Muscle layer of duodenum (tissue), 2 donors: ENCODE measurements at regions not wholly inside any gene's neighbourhood (a gene's known extent, or its start where the extent isn't known, plus 50 kb on each side); places are given as distances from the start of the nearest gene placed in this dataset.

Experiments used
- H3K27ac ChIP-seq: one replicate; pipeline ENCODE4 v1.7.0; 2013; ENCODE audit warnings: mild to moderate bottlenecking, low read length
- H3K27me3 ChIP-seq: one replicate; pipeline ENCODE4 v1.7.0; 2013; ENCODE audit warnings: low read depth, mild to moderate bottlenecking, control low read depth, low read length
- H3K36me3 ChIP-seq, 2 donors: one replicate each; pipeline ENCODE4 v1.7.0; 2013; ENCODE audit warnings: low read length in 2 of 2, control low read depth in 1 of 2, mild to moderate bottlenecking in 1 of 2; ENCODE audit not compliant: insufficient read depth in 2 of 2, control insufficient read depth in 1 of 2
- H3K4me1 ChIP-seq, 2 donors: one replicate each; pipeline ENCODE4 v1.7.0; 2013; ENCODE audit warnings: low read length in 2 of 2, mild to moderate bottlenecking in 2 of 2, control low read depth in 1 of 2, moderate library complexity in 1 of 2; ENCODE audit not compliant: insufficient read depth in 2 of 2, control insufficient read depth in 1 of 2
- H3K4me3 ChIP-seq, 2 donors: one replicate each; pipeline ENCODE4 v1.7.0; 2013; ENCODE audit warnings: low read length in 2 of 2, low read depth in 1 of 2, mild to moderate bottlenecking in 1 of 2
- H3K9me3 ChIP-seq, 2 donors: one replicate each; pipeline ENCODE4 v1.7.0; 2013; ENCODE audit warnings: low read length in 2 of 2, control low read depth in 1 of 2, mild to moderate bottlenecking in 1 of 2; ENCODE audit not compliant: control insufficient read depth in 1 of 2
- donor health status: healthy.

- H3K36me3 ChIP-seq: no peaks in the 10 kb centered on the region
- H3K4me3 ChIP-seq: no peak overlapping the region
- no peaks in the 10 kb centered on the region for H3K27me3 ChIP-seq
- no peaks in the 10 kb centered on the region for H3K4me1 ChIP-seq
- no peak overlapping the region for H3K27ac ChIP-seq
- no peaks in the 10 kb centered on the region for H3K9me3 ChIP-seq
Observed at GRCh38 chr2:12127638-12128037, 381.2 kb downstream of the LPIN1 start.

GRCh38 chr2:12131975-12132374 is 385.5 kb downstream of the LPIN1 start:
- H3K27ac ChIP-seq: no peak overlapping the region
- H3K4me3 ChIP-seq: no peak overlapping the region
- no peaks in the 10 kb centered on the region for H3K9me3 ChIP-seq
- H3K27me3 ChIP-seq: no peaks in the 10 kb centered on the region
- H3K36me3 ChIP-seq: no peaks in the 10 kb centered on the region
- H3K4me1 ChIP-seq: no peaks in the 10 kb centered on the region

GRCh38 chr2:12141618-12142258 is 395.3 kb downstream of the LPIN1 start:
- no peaks in the 10 kb centered on the region for H3K27me3 ChIP-seq
- no peaks in the 10 kb centered on the region for H3K36me3 ChIP-seq
- H3K27ac ChIP-seq: no peak overlapping the region

GRCh38 chr2:12151716-12152115 is 405.3 kb downstream of the LPIN1 start:
- H3K27me3 ChIP-seq: no peaks in the 10 kb centered on the region
- no peak overlapping the region for H3K4me3 ChIP-seq
- no peaks in the 10 kb centered on the region for H3K9me3 ChIP-seq

More at GRCh38 chr2:12141618-12142258, 395.3 kb downstream of the LPIN1 start:
- no peaks in the 10 kb centered on the region for H3K4me1 ChIP-seq
- H3K4me3 ChIP-seq: no peak overlapping the region
- no peaks in the 10 kb centered on the region for H3K9me3 ChIP-seq

GRCh38 chr2:12152888-12153287 is 406.5 kb downstream of the LPIN1 start:
- no peaks in the 10 kb centered on the region for H3K36me3 ChIP-seq
- peaks cover 0 to 17% of the 10 kb centered on the region in 2 donors for H3K4me1 ChIP-seq
- H3K27ac ChIP-seq: no peak overlapping the region
- no peaks in the 10 kb centered on the region for H3K9me3 ChIP-seq
- no peaks in the 10 kb centered on the region for H3K27me3 ChIP-seq
- no peak overlapping the region for H3K4me3 ChIP-seq

More at GRCh38 chr2:12151716-12152115, 405.3 kb downstream of the LPIN1 start:
- Histone ChIP-seq H3K27ac (no peak overlapping the region), H3K36me3 (no peaks in the 10 kb centered on the region), H3K4me1 (peaks cover 0 to 14% of the 10 kb centered on the region in 2 donors)

- Histone ChIP-seq H3K27me3 (no peaks in the 10 kb centered on the region), H3K4me3 (no peak overlapping the region), H3K27ac (no peak overlapping the region), H3K4me1 (peaks cover 0 to 17% of the 10 kb centered on the region in 2 donors), H3K36me3 (no peaks in the 10 kb centered on the region), H3K9me3 (no peaks in the 10 kb centered on the region)
Observed at GRCh38 chr2:12155303-12156051, 409.0 kb downstream of the LPIN1 start.

- no peak overlapping the region for H3K4me3 ChIP-seq
- no peaks in the 10 kb centered on the region for H3K36me3 ChIP-seq
- no peaks in the 10 kb centered on the region for H3K27me3 ChIP-seq
- H3K4me1 ChIP-seq: peaks cover 0 to 17% of the 10 kb centered on the region in 2 donors
- H3K9me3 ChIP-seq: no peaks in the 10 kb centered on the region
- no peak overlapping the region for H3K27ac ChIP-seq
Observed at GRCh38 chr2:12156349-12156748, 409.9 kb downstream of the LPIN1 start.

- Histone ChIP-seq H3K9me3 (no peaks in the 10 kb centered on the region), H3K27me3 (no peaks in the 10 kb centered on the region), H3K36me3 (no peaks in the 10 kb centered on the region), H3K4me1 (peaks cover 0 to 5% of the 10 kb centered on the region in 2 donors), H3K27ac (no peak overlapping the region), H3K4me3 (no peak overlapping the region)
Observed at GRCh38 chr2:12161085-12161484, 414.7 kb downstream of the LPIN1 start.

GRCh38 chr2:12162269-12163247 is 416.1 kb downstream of the LPIN1 start:
- no peaks in the 10 kb centered on the region for H3K9me3 ChIP-seq
- H3K4me1 ChIP-seq: no peaks in the 10 kb centered on the region
- no peaks in the 10 kb centered on the region for H3K36me3 ChIP-seq
- no peak overlapping the region for H3K4me3 ChIP-seq
- H3K27me3 ChIP-seq: no peaks in the 10 kb centered on the region
- H3K27ac ChIP-seq: no peak overlapping the region

- Histone ChIP-seq H3K27me3 (no peaks in the 10 kb centered on the region), H3K4me1 (peaks cover 0 to 3% of the 10 kb centered on the region in 2 donors), H3K27ac (no peak overlapping the region), H3K4me3 (no peak overlapping the region), H3K9me3 (no peaks in the 10 kb centered on the region), H3K36me3 (no peaks in the 10 kb centered on the region)
Observed at GRCh38 chr2:12163866-12164265, 417.4 kb downstream of the LPIN1 start.

GRCh38 chr2:12164689-12165088 is 418.3 kb downstream of the LPIN1 start:
- H3K4me1 ChIP-seq: peaks cover 7 to 11% of the 10 kb centered on the region in 2 donors
- no peaks in the 10 kb centered on the region for H3K27me3 ChIP-seq
- H3K36me3 ChIP-seq: no peaks in the 10 kb centered on the region
- H3K27ac ChIP-seq: no peak overlapping the region
- no peaks in the 10 kb centered on the region for H3K9me3 ChIP-seq
- H3K4me3 ChIP-seq: no peak overlapping the region
